Spinal cord (tissue), 9 donors: ENCODE measurements at regions not wholly inside any gene's neighbourhood (a gene's known extent, or its start where the extent isn't known, plus 50 kb on each side); places are given as distances from the start of the nearest gene placed in this dataset.

Source experiments
- DNase-seq, 6 donors: peaks; one replicate each; pipeline versions ENCODE4 v3.0.0 to v3.0.0-alpha.2; 2013 to 2015; ENCODE audit warnings: low spot score in 6 of 6, low read depth in 4 of 6
- H3K27ac ChIP-seq: one replicate; pipeline ENCODE4 v1.5.1; 2013; ENCODE audit warnings: low read depth, low read length, control low read depth
- H3K27me3 ChIP-seq: one replicate; pipeline ENCODE4 v1.6.1; 2013; ENCODE audit warnings: low read length; ENCODE audit not compliant: control insufficient read depth, insufficient read depth
- H3K36me3 ChIP-seq: one replicate; pipeline ENCODE4 v1.6.1; 2013; ENCODE audit warnings: low read length; ENCODE audit not compliant: control insufficient read depth, insufficient read depth
- H3K4me1 ChIP-seq: one replicate; pipeline ENCODE4 v1.6.1; 2013; ENCODE audit warnings: low read length; ENCODE audit not compliant: control insufficient read depth, insufficient read depth
- H3K4me3 ChIP-seq: one replicate; pipeline ENCODE4 v1.5.1; 2013; ENCODE audit warnings: low read depth, low read length, control low read depth
- H3K9me3 ChIP-seq: one replicate; pipeline ENCODE4 v1.6.1; 2013; ENCODE audit warnings: low read length; ENCODE audit not compliant: control insufficient read depth, insufficient read depth
- WGBS: methylation state at CpG from one replicate; pipeline ENCODE4 v1.1.5; 2013; ENCODE audit warnings: missing lambda C conversion rate; ENCODE audit not compliant: insufficient coverage; 5-methylcytosine and 5-hydroxymethylcytosine counted together
- donor health status: healthy.

DNA sequence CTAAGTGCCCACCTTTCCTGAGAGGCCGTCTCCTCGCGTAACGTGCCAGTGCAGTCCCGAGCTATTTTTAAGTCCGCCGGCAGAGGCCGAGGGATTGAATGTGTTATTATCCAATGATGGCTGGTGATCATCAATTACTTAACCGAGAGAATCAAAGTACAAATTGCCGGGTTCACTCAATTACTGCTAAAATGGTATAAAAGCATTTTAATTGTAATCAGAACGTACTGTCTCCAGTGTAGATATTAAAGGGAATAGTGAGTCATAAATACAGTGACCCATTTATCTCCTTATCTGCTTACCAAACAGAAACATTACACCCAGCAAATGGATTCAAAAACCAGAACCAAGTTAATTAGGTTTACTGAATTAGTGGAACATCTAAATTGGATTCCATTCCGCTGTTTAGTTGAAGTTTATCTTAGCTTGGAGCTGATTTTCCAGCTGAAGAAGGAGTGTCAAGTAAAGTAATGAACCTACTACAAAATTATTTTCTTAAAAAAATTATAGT lies 334.9 kb downstream of the BRD1 start:
- WGBS, result 58% methylated on average over 8 of the region's 12 CpGs
- no peaks in the 10 kb centered on the region for H3K27me3 ChIP-seq
- peak in 1 of 6 donors; percentile 75 for DNase-seq
- H3K4me1 ChIP-seq, result peaks cover 21% of the 10 kb centered on the region
- H3K9me3 ChIP-seq, result no peaks in the 10 kb centered on the region
- no peak overlapping the region for H3K4me3 ChIP-seq
- H3K27ac ChIP-seq, result no peak overlapping the region
- H3K36me3 ChIP-seq, result no peaks in the 10 kb centered on the region

GRCh38 chr22:49492308-49492707 lies 335.4 kb downstream of the BRD1 start:
- Histone ChIP-seq H3K27me3 (no peaks in the 10 kb centered on the region), H3K36me3 (no peaks in the 10 kb centered on the region), H3K4me1 (peaks cover 21% of the 10 kb centered on the region), H3K9me3 (no peaks in the 10 kb centered on the region), H3K4me3 (no peak overlapping the region), H3K27ac (no peak overlapping the region)
- no peak for DNase-seq
- 90% methylated on average over 14 of the region's 17 CpGs for WGBS

GRCh38 chr22:49491726-49492125 lies 335.9 kb downstream of the BRD1 start:
- Histone ChIP-seq H3K9me3 (no peaks in the 10 kb centered on the region), H3K36me3 (no peaks in the 10 kb centered on the region), H3K27ac (no peak overlapping the region), H3K27me3 (no peaks in the 10 kb centered on the region), H3K4me3 (no peak overlapping the region), H3K4me1 (peaks cover 21% of the 10 kb centered on the region)
- DNase-seq, result no peak
- 87% methylated on average over 15 of the region's 15 CpGs for WGBS

DNA sequence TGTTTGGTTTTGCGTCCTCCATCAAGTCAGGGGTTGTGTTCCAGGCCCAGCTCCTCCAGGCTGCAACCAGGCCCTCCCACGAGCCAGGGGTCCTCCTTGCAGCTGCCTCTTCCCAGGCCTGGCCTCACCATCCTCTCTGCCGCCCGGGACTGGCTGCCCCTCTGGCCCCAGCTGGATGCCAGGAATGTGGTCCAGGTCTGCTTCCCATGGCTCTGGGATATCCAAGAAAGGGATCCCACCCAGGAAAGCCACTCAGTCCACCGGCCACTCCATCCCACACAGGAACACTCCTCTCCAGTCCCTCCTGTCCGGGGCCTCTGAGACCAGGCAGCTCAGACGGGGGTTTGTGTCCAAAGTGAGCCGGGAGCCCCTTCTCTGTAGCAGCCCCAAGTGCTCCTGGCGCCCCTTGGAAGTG lies 336.4 kb downstream of the BRD1 start:
- no peaks in the 10 kb centered on the region for H3K36me3 ChIP-seq
- no peaks in the 10 kb centered on the region for H3K9me3 ChIP-seq
- H3K4me1 ChIP-seq, result peaks cover 21% of the 10 kb centered on the region
- 85% methylated on average over 8 of the region's 9 CpGs for WGBS
- H3K27me3 ChIP-seq, result no peaks in the 10 kb centered on the region
- no peak overlapping the region for H3K4me3 ChIP-seq
- no peak overlapping the region for H3K27ac ChIP-seq
- DNase-seq, result no peak

DNA sequence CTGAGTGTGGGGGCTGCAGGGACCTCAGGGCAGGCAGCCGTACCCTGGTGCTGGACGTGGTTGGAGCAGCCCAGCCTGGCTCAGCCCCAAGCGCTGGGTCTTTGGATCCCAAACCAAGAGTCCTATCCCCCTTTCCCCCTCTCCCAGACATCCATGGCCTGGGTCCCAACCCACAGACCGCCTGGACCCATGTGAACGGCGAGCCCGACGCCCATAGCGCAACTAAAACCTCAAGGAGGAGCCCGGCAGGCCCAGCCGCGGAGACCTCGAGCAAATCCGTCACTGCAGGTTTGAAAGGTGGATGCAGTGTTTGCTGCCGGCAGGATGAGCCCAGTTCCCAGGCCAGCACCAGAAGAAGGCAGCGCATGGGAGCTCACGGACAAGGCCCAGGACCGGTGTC lies 337.0 kb downstream of the BRD1 start:
- WGBS, result 91% methylated on average over 13 of the region's 18 CpGs
- no peak overlapping the region for H3K27ac ChIP-seq
- no peaks in the 10 kb centered on the region for H3K27me3 ChIP-seq
- no peak for DNase-seq
- H3K36me3 ChIP-seq, result no peaks in the 10 kb centered on the region
- H3K4me3 ChIP-seq, result no peak overlapping the region
- H3K9me3 ChIP-seq, result no peaks in the 10 kb centered on the region
- peaks cover 21% of the 10 kb centered on the region for H3K4me1 ChIP-seq

- Histone ChIP-seq H3K4me3 (no peak overlapping the region), H3K9me3 (no peaks in the 10 kb centered on the region), H3K27ac (no peak overlapping the region), H3K36me3 (no peaks in the 10 kb centered on the region), H3K4me1 (peaks cover 21% of the 10 kb centered on the region), H3K27me3 (no peaks in the 10 kb centered on the region)
- no peak for DNase-seq
- 97% methylated on average over 7 of the region's 7 CpGs for WGBS
Observed at GRCh38 chr22:49489821-49490220, 337.9 kb downstream of the BRD1 start.

GRCh38 chr22:49488943-49489342 lies 338.7 kb downstream of the BRD1 start:
- H3K9me3 ChIP-seq, result no peaks in the 10 kb centered on the region
- H3K4me3 ChIP-seq, result no peak overlapping the region
- no peaks in the 10 kb centered on the region for H3K36me3 ChIP-seq
- no peak for DNase-seq
- no peaks in the 10 kb centered on the region for H3K27me3 ChIP-seq
- 92% methylated on average over 10 of the region's 10 CpGs for WGBS
- no peak overlapping the region for H3K27ac ChIP-seq
- H3K4me1 ChIP-seq, result peaks cover 20% of the 10 kb centered on the region

DNA sequence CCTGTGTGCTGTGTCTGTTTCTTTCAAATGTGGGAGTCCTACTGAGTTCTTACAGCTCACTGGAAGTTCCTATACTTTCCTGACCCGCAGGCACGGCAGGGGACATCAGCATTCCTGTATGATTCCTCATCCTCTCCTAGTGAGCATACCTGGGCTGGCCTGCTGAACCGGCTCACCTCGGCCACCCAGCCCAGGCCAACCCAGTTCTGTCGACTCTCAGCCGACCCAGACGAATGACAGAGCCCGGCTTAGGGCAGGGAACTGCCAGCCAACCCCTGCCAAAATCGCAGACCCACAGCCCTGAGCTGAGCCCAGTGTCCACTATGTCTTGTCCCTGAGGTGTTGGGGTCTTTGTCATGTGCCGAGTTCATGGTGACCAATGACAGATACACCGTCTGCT lies 339.7 kb downstream of the BRD1 start:
- H3K9me3 ChIP-seq, result no peaks in the 10 kb centered on the region
- H3K4me3 ChIP-seq, result no peak overlapping the region
- no peak for DNase-seq
- no peak overlapping the region for H3K27ac ChIP-seq
- H3K36me3 ChIP-seq, result no peaks in the 10 kb centered on the region
- H3K4me1 ChIP-seq, result peaks cover 17% of the 10 kb centered on the region
- peaks cover 2% of the 10 kb centered on the region for H3K27me3 ChIP-seq
- WGBS, result 35% methylated on average over 9 of the region's 11 CpGs

DNA sequence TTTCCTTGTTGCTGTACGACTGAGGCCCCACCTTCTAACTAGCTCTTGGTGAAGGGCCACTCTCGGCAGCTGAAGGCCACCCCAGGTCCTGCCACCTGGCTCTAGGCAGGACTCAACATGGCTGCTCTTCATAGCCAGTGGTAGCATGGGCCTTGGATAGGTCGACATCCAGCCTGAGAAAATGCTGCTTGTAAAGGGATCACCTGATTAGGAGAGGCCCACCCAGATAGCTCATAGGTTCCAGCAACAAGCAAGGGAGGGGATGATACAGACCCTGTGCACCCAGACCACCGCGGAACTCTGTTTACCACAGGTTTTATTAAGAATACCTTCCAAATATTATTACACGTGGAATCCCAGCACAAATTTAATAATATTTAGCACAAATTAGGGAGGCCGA lies 341.4 kb downstream of the BRD1 start:
- no peak overlapping the region for H3K4me3 ChIP-seq
- WGBS, result 97% methylated on average over 4 of the region's 7 CpGs
- H3K4me1 ChIP-seq, result peaks cover 18% of the 10 kb centered on the region
- peaks cover 19% of the 10 kb centered on the region for H3K27me3 ChIP-seq
- DNase-seq, result no peak
- no peaks in the 10 kb centered on the region for H3K36me3 ChIP-seq
- no peak overlapping the region for H3K27ac ChIP-seq
- no peaks in the 10 kb centered on the region for H3K9me3 ChIP-seq

DNA sequence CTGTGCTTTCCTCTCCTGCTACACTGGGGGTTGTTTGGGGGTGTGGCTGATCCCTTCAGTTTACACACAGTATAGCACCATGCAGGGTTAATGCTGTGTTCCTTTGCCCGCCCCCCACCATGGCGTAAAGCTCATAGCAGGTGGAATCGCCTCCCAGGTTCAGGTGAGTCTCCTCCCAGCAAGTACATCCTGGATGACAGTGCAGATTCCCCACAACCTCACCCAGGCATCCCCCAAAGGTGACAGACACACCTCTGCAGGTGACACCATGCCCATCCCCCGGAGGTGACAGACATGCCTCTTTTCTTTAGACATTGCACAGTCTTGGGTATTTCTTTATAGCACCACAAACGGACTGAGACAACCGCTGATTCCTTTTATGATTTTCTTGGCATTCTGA lies 343.7 kb downstream of the BRD1 start:
- Histone ChIP-seq H3K36me3 (no peaks in the 10 kb centered on the region), H3K4me3 (no peak overlapping the region), H3K27me3 (peaks cover 21% of the 10 kb centered on the region), H3K9me3 (no peaks in the 10 kb centered on the region), H3K4me1 (peaks cover 12% of the 10 kb centered on the region), H3K27ac (no peak overlapping the region)
- 82% methylated on average over 4 of the region's 6 CpGs for WGBS
- no peak for DNase-seq
